RWPE1 (cell line): ENCODE measurements at regions not wholly inside any gene's neighbourhood (a gene's known extent, or its start where the extent isn't known, plus 50 kb on each side); places are given as distances from the start of the nearest gene placed in this dataset.

Experiments used
- CTCF ChIA-PET: fragments of 350-600 bp; sonication (Branson Sonifier 250); formaldehyde crosslinking; extraction: SDS; loops from one replicate; lab custom pipeline; 2021; lab: Yijun Ruan, JAX
- POLR2A ChIA-PET: fragments of 400-600 bp; formaldehyde crosslinking; extraction: SDS; loops from one replicate; lab custom pipeline; 2020; ENCODE audit warnings: antibody characterized with exemption; ENCODE audit not compliant: low non-redundant PET; lab: Yijun Ruan, JAX
- DNase-seq: peaks from one replicate; pipeline ENCODE4 v3.0.0; 2012; ENCODE audit warnings: low spot score
- H3K27ac ChIP-seq: fragments of 450-650 bp; 2 replicates; pipeline ENCODE4 v1.5.1; 2017
- TF ChIP-seq, protein P1 (sequence below): fragments of 450-650 bp; conservative IDR thresholded peaks from 2 replicates; pipeline ENCODE4 v1.5.1; 2017; ENCODE audit warnings: low read depth, mild to moderate bottlenecking

- TF ChIP-seq, protein P1, sequence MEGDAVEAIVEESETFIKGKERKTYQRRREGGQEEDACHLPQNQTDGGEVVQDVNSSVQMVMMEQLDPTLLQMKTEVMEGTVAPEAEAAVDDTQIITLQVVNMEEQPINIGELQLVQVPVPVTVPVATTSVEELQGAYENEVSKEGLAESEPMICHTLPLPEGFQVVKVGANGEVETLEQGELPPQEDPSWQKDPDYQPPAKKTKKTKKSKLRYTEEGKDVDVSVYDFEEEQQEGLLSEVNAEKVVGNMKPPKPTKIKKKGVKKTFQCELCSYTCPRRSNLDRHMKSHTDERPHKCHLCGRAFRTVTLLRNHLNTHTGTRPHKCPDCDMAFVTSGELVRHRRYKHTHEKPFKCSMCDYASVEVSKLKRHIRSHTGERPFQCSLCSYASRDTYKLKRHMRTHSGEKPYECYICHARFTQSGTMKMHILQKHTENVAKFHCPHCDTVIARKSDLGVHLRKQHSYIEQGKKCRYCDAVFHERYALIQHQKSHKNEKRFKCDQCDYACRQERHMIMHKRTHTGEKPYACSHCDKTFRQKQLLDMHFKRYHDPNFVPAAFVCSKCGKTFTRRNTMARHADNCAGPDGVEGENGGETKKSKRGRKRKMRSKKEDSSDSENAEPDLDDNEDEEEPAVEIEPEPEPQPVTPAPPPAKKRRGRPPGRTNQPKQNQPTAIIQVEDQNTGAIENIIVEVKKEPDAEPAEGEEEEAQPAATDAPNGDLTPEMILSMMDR: no peak
- POLR2A ChIA-PET: no interaction called here
- CTCF ChIA-PET: interaction anchor here (0.9 kb wide), 1 partner anchor 10 kb away, joined by 3 read pairs; no protein-coding TSS in a partner anchor
- H3K27ac ChIP-seq: no peak overlapping the region
- no peak for DNase-seq
Measured at GRCh38 chr3:144756704-144757440, 785.2 kb downstream of the DIPK2A start.

DNA sequence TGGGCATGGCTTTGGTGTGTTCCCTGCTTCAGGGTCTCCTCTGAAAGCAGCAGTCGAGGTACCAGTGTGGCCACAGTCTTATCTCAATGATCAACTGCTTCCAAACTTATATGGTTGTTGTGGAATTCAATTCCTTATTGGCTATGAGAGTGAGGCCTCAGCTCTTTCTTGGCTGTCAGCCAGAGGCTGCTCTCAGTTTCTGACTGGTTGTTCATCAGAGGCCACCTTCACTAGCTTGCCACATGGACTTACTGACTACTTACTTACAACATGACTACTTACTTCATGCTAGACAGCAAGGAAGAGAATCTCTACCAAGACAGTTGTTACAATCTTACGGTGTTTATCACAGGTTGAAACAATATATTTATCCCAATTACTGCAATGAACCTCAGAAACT is 789.2 kb downstream of the DIPK2A start:
- POLR2A ChIA-PET: no interaction called here
- H3K27ac ChIP-seq: no peak overlapping the region
- no peak for DNase-seq
- TF ChIP-seq, protein P1: no peak
- CTCF ChIA-PET: no interaction called here

- no peak overlapping the region for H3K27ac ChIP-seq
- TF ChIP-seq, protein P1: no peak
- CTCF ChIA-PET: no interaction called here
- DNase-seq: no peak
- POLR2A ChIA-PET: no interaction called here
Measured at GRCh38 chr3:144762091-144762490, 790.5 kb downstream of the DIPK2A start.

GRCh38 chr3:144763878-144764454 is 792.3 kb downstream of the DIPK2A start:
- DNase-seq: no peak
- no peak overlapping the region for H3K27ac ChIP-seq
- TF ChIP-seq, protein P1: no peak
- ChIA-PET POLR2A (no interaction called here), CTCF (interaction anchor here (0.6 to 0.7 kb wide), 2 partner anchors 427 to 811 kb away, joined by 4 to 5 read pairs; no protein-coding TSS in a partner anchor)

GRCh38 chr3:144770281-144770680 is 798.7 kb downstream of the DIPK2A start:
- no peak for DNase-seq
- ChIA-PET CTCF (no interaction called here), POLR2A (no interaction called here)
- TF ChIP-seq, protein P1: no peak
- H3K27ac ChIP-seq: no peak overlapping the region

GRCh38 chr3:144770915-144771351 is 799.3 kb downstream of the DIPK2A start:
- TF ChIP-seq, protein P1: no peak
- POLR2A ChIA-PET: no interaction called here
- CTCF ChIA-PET: no interaction called here
- no peak overlapping the region for H3K27ac ChIP-seq
- DNase-seq: peak; percentile 1
